Trophoblast cell (in vitro differentiated cells and primary cell): ENCODE measurements at regions not wholly inside any gene's neighbourhood (a gene's known extent, or its start where the extent isn't known, plus 50 kb on each side); places are given as distances from the start of the nearest gene placed in this dataset.
A peak's percentile ranks its signal among the peaks of the same experiment; 100 is the strongest.

Source experiments
- DNase-seq, 2 donors: peaks; one replicate each; pipeline ENCODE4 v3.0.0-alpha.2; 2016
- H2AFZ ChIP-seq: 2 replicates; pipeline ENCODE4 v1.6.1; 2013; ENCODE audit warnings: low read length, moderate library complexity, mild to moderate bottlenecking; ENCODE audit not compliant: insufficient read depth, poor library complexity
- H2AK5ac ChIP-seq: 2 replicates; pipeline ENCODE4 v1.6.1; 2013; ENCODE audit warnings: mild to moderate bottlenecking, low read length
- H2BK120ac ChIP-seq: 2 replicates; pipeline ENCODE4 v1.6.1; 2013; ENCODE audit warnings: low read length, mild to moderate bottlenecking, moderate library complexity; ENCODE audit not compliant: insufficient read depth, poor library complexity
- H2BK12ac ChIP-seq: 2 replicates; pipeline ENCODE4 v1.6.1; 2013; ENCODE audit warnings: mild to moderate bottlenecking, low read length, moderate library complexity
- H2BK5ac ChIP-seq: 2 replicates; pipeline ENCODE4 v1.6.1; 2013; ENCODE audit warnings: low read length, low read depth, moderate library complexity, mild to moderate bottlenecking; ENCODE audit not compliant: poor library complexity
- H3K14ac ChIP-seq: 2 replicates; pipeline ENCODE4 v1.6.1; 2013; ENCODE audit warnings: mild to moderate bottlenecking, low read length
- H3K18ac ChIP-seq: 2 replicates; pipeline ENCODE4 v1.6.1; 2013; ENCODE audit warnings: mild to moderate bottlenecking, low read length
- H3K23ac ChIP-seq: 2 replicates; pipeline ENCODE4 v1.6.1; 2013; ENCODE audit warnings: low read length
- H3K27ac ChIP-seq: 2 replicates; pipeline ENCODE4 v1.5.1; 2013; ENCODE audit warnings: low read depth, mild to moderate bottlenecking, inconsistent platforms, low read length, moderate library complexity
- H3K27me3 ChIP-seq: 2 replicates; pipeline ENCODE4 v1.6.1; 2013; ENCODE audit warnings: inconsistent platforms, mild to moderate bottlenecking, low read length, moderate library complexity; ENCODE audit not compliant: insufficient read depth
- H3K36me3 ChIP-seq, 2 experiments: 1 replicate in 1 of 2; 2 replicates in 1 of 2; pipeline ENCODE4 v1.6.1; 2013; ENCODE audit warnings: low read length in 2 of 2, mild to moderate bottlenecking in 2 of 2, moderate library complexity in 1 of 2; ENCODE audit not compliant: insufficient read depth in 2 of 2, control insufficient read depth in 1 of 2
- H3K4ac ChIP-seq: 2 replicates; pipeline ENCODE4 v1.6.1; 2013; ENCODE audit warnings: low read depth, mild to moderate bottlenecking, low read length, moderate library complexity
- H3K4me1 ChIP-seq, 2 experiments: 1 replicate in 1 of 2; 2 replicates in 1 of 2; pipeline ENCODE4 v1.6.1; 2013; ENCODE audit warnings: low read length in 2 of 2, mild to moderate bottlenecking in 2 of 2, moderate library complexity in 1 of 2; ENCODE audit not compliant: insufficient read depth in 2 of 2, control insufficient read depth in 1 of 2
- H3K4me2 ChIP-seq: 2 replicates; pipeline ENCODE4 v1.6.1; 2013; ENCODE audit warnings: inconsistent platforms, mild to moderate bottlenecking, low read length, moderate library complexity
- H3K4me3 ChIP-seq: 2 replicates; pipeline ENCODE4 v1.5.1; 2013; ENCODE audit warnings: mild to moderate bottlenecking, low read depth, low read length, inconsistent platforms
- H3K79me1 ChIP-seq: one replicate; pipeline ENCODE4 v1.6.1; 2013; ENCODE audit warnings: low read length
- H3K79me2 ChIP-seq: 2 replicates; pipeline ENCODE4 v1.6.1; 2013; ENCODE audit warnings: low read length, mild to moderate bottlenecking; ENCODE audit not compliant: control insufficient read depth, insufficient read depth, poor library complexity
- H3K9ac ChIP-seq: 2 replicates; pipeline ENCODE4 v1.6.1; 2013; ENCODE audit warnings: mild to moderate bottlenecking, low read length
- H3K9me3 ChIP-seq: 2 replicates; pipeline ENCODE4 v1.6.1; 2013; ENCODE audit warnings: low read depth, mild to moderate bottlenecking, control low read depth, inconsistent platforms, low read length; ENCODE audit not compliant: insufficient read depth
- H4K12ac ChIP-seq: 2 replicates; pipeline ENCODE4 v1.6.1; 2013; ENCODE audit warnings: low read depth, mild to moderate bottlenecking, low read length, moderate library complexity
- H4K8ac ChIP-seq: 2 replicates; pipeline ENCODE4 v1.6.1; 2013; ENCODE audit warnings: low read depth, mild to moderate bottlenecking, low read length, moderate library complexity
- H4K91ac ChIP-seq: one replicate; pipeline ENCODE4 v1.6.1; 2013; ENCODE audit warnings: low read depth, mild to moderate bottlenecking, low read length, moderate library complexity
- WGBS: extraction: QIAGEN DNeasy Blood & Tissue Kit; methylation state at CpG from one replicate; pipeline ENCODE4 v1.1.7; 2013; ENCODE audit warnings: missing lambda C conversion rate; ENCODE audit not compliant: insufficient read length, insufficient coverage; ENCODE audit errors: extremely low coverage; 5-methylcytosine and 5-hydroxymethylcytosine counted together

DNA sequence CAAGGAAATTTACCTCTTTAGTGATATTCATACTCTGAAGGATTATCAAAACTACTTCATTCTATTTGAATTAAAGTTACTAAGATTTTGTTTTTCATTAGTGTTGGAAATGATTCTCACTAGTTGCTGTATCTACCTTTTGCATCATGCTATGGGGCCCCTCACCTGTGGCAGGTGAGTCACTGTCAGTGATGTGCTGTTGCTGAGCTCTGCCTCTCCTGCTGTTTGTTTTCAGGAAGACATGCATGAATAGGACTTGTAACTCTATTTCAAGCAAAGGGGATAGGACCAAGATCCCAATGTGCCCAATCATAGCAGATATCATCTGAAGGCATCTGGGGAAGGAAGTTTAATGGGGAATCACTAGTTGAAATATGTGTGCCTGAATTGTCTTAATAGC is 57.4 kb upstream of the AGR3 start:
- Histone ChIP-seq H3K79me2 (no peaks in the 10 kb centered on the region), H3K9me3 (peaks cover 13% of the 10 kb centered on the region), H4K12ac (no peak overlapping the region), H2BK5ac (no peak overlapping the region), H3K9ac (no peak overlapping the region), H2BK12ac (no peak overlapping the region), H2AK5ac (no peak overlapping the region), H3K79me1 (peaks cover 2% of the 10 kb centered on the region), H3K14ac (no peak overlapping the region), H3K4me1 (peaks cover 6 to 9% of the 10 kb centered on the region in 2 experiments), H3K23ac (no peak overlapping the region), H3K4me2 (no peak overlapping the region), H3K4ac (no peak overlapping the region), H4K8ac (no peak overlapping the region), H4K91ac (no peak overlapping the region), H3K27ac (no peak overlapping the region), H3K18ac (no peak overlapping the region), H2AFZ (no peak overlapping the region), H3K36me3 (peaks cover 0 to 2% of the 10 kb centered on the region in 2 experiments), H3K27me3 (no peaks in the 10 kb centered on the region), H3K4me3 (no peak overlapping the region), H2BK120ac (peak overlapping the region; percentile 2)
- DNase-seq, result no peak

DNA sequence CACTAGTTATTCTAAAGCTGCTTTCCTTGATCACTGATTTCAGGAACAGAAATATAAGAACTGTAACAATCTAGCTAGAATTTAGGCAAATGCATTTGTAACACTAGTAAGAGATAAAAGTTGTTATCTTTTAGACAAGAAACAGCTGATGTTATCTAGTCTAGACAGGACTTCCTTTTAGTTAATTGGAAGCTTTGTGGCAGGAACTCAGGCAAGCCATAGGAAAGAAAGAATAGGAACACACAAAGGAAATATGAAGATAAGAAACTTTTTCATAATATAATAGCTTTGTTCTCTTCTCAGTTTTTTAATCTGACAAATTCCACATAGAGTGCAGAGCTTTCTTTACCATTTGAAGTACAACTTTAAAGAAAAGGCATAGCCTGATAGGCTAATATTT is 59.0 kb upstream of the AGR3 start:
- Histone ChIP-seq H3K4me2 (no peak overlapping the region), H3K18ac (no peak overlapping the region), H2BK5ac (no peak overlapping the region), H3K27me3 (no peaks in the 10 kb centered on the region), H2AFZ (no peak overlapping the region), H3K4me3 (no peak overlapping the region), H3K27ac (peak overlapping the region; percentile 11), H4K91ac (no peak overlapping the region), H3K4ac (no peak overlapping the region), H3K23ac (no peak overlapping the region), H2BK12ac (no peak overlapping the region), H2BK120ac (no peak overlapping the region), H3K4me1 (peaks cover 6 to 8% of the 10 kb centered on the region in 2 experiments), H2AK5ac (no peak overlapping the region), H4K12ac (no peak overlapping the region), H3K9ac (no peak overlapping the region), H3K36me3 (peaks cover 0 to 2% of the 10 kb centered on the region in 2 experiments), H3K79me2 (no peaks in the 10 kb centered on the region), H3K14ac (no peak overlapping the region), H3K9me3 (peaks cover 13% of the 10 kb centered on the region), H3K79me1 (peaks cover 2% of the 10 kb centered on the region), H4K8ac (no peak overlapping the region)
- DNase-seq, result peak; percentile 23 to 74

DNA sequence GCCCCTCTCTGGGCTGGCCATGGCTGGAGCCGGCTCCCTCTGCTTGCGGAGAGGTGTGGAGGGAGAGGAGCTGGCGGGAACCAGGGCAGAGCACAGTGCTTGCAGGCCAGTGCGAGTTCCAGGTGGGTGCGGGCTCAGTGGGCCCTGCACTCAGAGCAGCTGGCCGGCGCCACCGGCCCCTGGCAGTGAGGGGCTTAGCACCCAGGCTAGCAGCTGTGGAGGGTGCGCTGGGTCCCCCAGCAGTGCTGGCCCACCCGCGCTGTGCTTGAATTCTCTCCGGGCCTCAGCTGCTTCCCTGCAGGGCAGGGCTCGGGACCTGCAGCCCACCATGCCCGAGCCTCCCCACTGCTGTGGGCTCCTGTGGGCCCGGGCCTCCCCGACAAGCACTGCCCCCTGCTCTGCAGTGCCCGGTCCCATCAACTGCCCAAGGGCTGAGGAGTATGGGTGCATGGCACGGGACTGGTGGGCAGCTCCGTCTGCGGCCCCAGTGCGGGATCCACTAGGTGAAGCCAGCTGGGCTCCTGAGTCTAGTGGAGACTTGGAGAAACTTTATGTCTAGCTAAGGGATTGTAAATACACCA is 61.2 kb upstream of the AGR3 start:
- H3K23ac ChIP-seq, result no peak overlapping the region
- H4K8ac ChIP-seq, result no peak overlapping the region
- no peak for DNase-seq
- H2AK5ac ChIP-seq, result no peak overlapping the region
- no peak overlapping the region for H3K14ac ChIP-seq
- no peak overlapping the region for H4K91ac ChIP-seq
- no peak overlapping the region for H2BK12ac ChIP-seq
- H3K4me3 ChIP-seq, result no peak overlapping the region
- H3K9ac ChIP-seq, result no peak overlapping the region
- H3K4ac ChIP-seq, result no peak overlapping the region
- no peak overlapping the region for H2AFZ ChIP-seq
- peaks cover 0 to 2% of the 10 kb centered on the region in 2 experiments for H3K36me3 ChIP-seq
- H3K79me2 ChIP-seq, result no peaks in the 10 kb centered on the region
- no peak overlapping the region for H3K27ac ChIP-seq
- WGBS, result no CpG with 5 or more reads among the region's 21 CpGs
- peaks cover 3 to 5% of the 10 kb centered on the region in 2 experiments for H3K4me1 ChIP-seq
- H3K27me3 ChIP-seq, result no peaks in the 10 kb centered on the region
- no peak overlapping the region for H4K12ac ChIP-seq
- H3K9me3 ChIP-seq, result peaks cover 13% of the 10 kb centered on the region
- peaks cover 2% of the 10 kb centered on the region for H3K79me1 ChIP-seq
- H2BK5ac ChIP-seq, result no peak overlapping the region
- no peak overlapping the region for H2BK120ac ChIP-seq
- H3K18ac ChIP-seq, result no peak overlapping the region
- no peak overlapping the region for H3K4me2 ChIP-seq

DNA sequence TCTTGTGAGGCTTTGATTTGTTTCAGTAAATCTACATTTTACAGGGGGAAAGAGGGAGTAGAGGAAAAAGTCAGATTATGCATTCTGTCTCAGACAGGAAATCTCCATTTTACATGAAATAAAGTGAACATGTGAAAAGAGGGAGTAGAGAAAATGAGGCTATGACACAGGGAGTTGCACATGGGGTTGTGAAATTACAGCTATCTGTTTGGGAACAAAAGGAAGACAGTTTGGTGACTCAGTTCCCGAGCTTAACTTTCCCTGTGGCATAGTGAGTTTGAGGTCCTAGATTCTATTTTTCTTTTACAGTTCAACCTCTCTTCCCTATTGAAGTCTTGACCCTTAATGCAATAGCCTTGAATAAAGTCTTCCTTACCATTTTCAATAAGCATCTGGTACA is 63.2 kb upstream of the AGR3 start:
- DNase-seq, result peak in 1 of 2 donors; percentile 23
- H3K9me3 ChIP-seq, result peaks cover 20% of the 10 kb centered on the region
- WGBS, result no CpG with 5 or more reads among the region's 1 CpG

More for the DNA sequence above, 63.2 kb upstream of the AGR3 start:
- no peak overlapping the region for H3K18ac ChIP-seq
- no peak overlapping the region for H4K12ac ChIP-seq
- no peak overlapping the region for H3K14ac ChIP-seq
- peaks cover 0 to 2% of the 10 kb centered on the region in 2 experiments for H3K36me3 ChIP-seq
- H3K27ac ChIP-seq, result no peak overlapping the region
- H3K79me1 ChIP-seq, result peaks cover 2% of the 10 kb centered on the region
- no peak overlapping the region for H3K4ac ChIP-seq
- H3K79me2 ChIP-seq, result no peaks in the 10 kb centered on the region
- H2BK12ac ChIP-seq, result no peak overlapping the region
- H3K27me3 ChIP-seq, result no peaks in the 10 kb centered on the region
- no peak overlapping the region for H2BK5ac ChIP-seq
- no peak overlapping the region for H2BK120ac ChIP-seq
- H4K91ac ChIP-seq, result no peak overlapping the region
- H3K4me1 ChIP-seq, result peaks cover 2 to 3% of the 10 kb centered on the region in 2 experiments
- no peak overlapping the region for H2AK5ac ChIP-seq
- no peak overlapping the region for H3K4me2 ChIP-seq
- H3K9ac ChIP-seq, result no peak overlapping the region
- H2AFZ ChIP-seq, result no peak overlapping the region
- H3K23ac ChIP-seq, result no peak overlapping the region
- H4K8ac ChIP-seq, result no peak overlapping the region
- H3K4me3 ChIP-seq, result no peak overlapping the region
